ENCODE measurements at regions not wholly inside any gene's neighbourhood (a gene's known extent, or its start where the extent isn't known, plus 50 kb on each side); places are given as distances from the start of the nearest gene placed in this dataset.

GRCh38 chr16:6252541-6252940, 1080.1 kb upstream of the RBFOX1 start:
- TF ChIP-seq RAD21 (IDR thresholded peaks at IDR 0.05; ENCODE audit: low read depth) (no peak), TCF12 (IDR thresholded peaks at IDR 0.05; ENCODE audit: low read depth) (no peak), TAF1 (IDR thresholded peaks at IDR 0.05; ENCODE audit: low read depth) (no peak), EP300 (IDR thresholded peaks at IDR 0.05; ENCODE audit: borderline replicate concordance) (no peak), CEBPB (IDR thresholded peaks at IDR 0.05) (no peak), CREB1 (IDR thresholded peaks at IDR 0.05; ENCODE audit: low read depth) (no peak), MAX (IDR thresholded peaks at IDR 0.05) (no peak), ZBTB7A (IDR thresholded peaks at IDR 0.05; ENCODE audit: low read depth) (no peak), YY1 (IDR thresholded peaks at IDR 0.05; ENCODE audit: low read depth) (no peak), TEAD4 (IDR thresholded peaks at IDR 0.05) (no peak), EGR1 (IDR thresholded peaks at IDR 0.05) (no peak), USF1 (IDR thresholded peaks at IDR 0.05) (no peak), NFIC (IDR thresholded peaks at IDR 0.05) (no peak), REST (IDR thresholded peaks at IDR 0.05; ENCODE audit: low read depth) (no peak), FOXM1 (IDR thresholded peaks at IDR 0.05; ENCODE audit: borderline replicate concordance, low read depth) (no peak)

GRCh38 chr16:6250511-6250910, 1082.1 kb upstream of the RBFOX1 start:
- TF ChIP-seq CREB1 (IDR thresholded peaks at IDR 0.05; ENCODE audit: low read depth) (no peak), TEAD4 (IDR thresholded peaks at IDR 0.05) (no peak), EP300 (IDR thresholded peaks at IDR 0.05; ENCODE audit: borderline replicate concordance) (no peak), YY1 (IDR thresholded peaks at IDR 0.05; ENCODE audit: low read depth) (no peak), TCF12 (IDR thresholded peaks at IDR 0.05; ENCODE audit: low read depth) (no peak), CEBPB (IDR thresholded peaks at IDR 0.05) (no peak), USF1 (IDR thresholded peaks at IDR 0.05) (no peak)

GRCh38 chr16:6249863-6250262, 1082.8 kb upstream of the RBFOX1 start:
- TF ChIP-seq FOXM1 (IDR thresholded peaks at IDR 0.05; ENCODE audit: borderline replicate concordance, low read depth), result no peak
- no peak for TF ChIP-seq CREB1 (IDR thresholded peaks at IDR 0.05; ENCODE audit: low read depth)
- no peak for TF ChIP-seq ZBTB7A (IDR thresholded peaks at IDR 0.05; ENCODE audit: low read depth)
- TF ChIP-seq RAD21 (IDR thresholded peaks at IDR 0.05; ENCODE audit: low read depth), result no peak
- no peak for TF ChIP-seq TAF1 (IDR thresholded peaks at IDR 0.05; ENCODE audit: low read depth)
- TF ChIP-seq CEBPB (IDR thresholded peaks at IDR 0.05), result no peak
- no peak for TF ChIP-seq EGR1 (IDR thresholded peaks at IDR 0.05)
- TF ChIP-seq NFIC (IDR thresholded peaks at IDR 0.05), result no peak
- TF ChIP-seq TCF12 (IDR thresholded peaks at IDR 0.05; ENCODE audit: low read depth), result no peak
- no peak for TF ChIP-seq REST (IDR thresholded peaks at IDR 0.05; ENCODE audit: low read depth)

GRCh38 chr16:6248199-6248598, 1084.4 kb upstream of the RBFOX1 start:
- TF ChIP-seq YY1 (IDR thresholded peaks at IDR 0.05; ENCODE audit: low read depth) (no peak), TAF1 (IDR thresholded peaks at IDR 0.05; ENCODE audit: low read depth) (no peak), TCF12 (IDR thresholded peaks at IDR 0.05; ENCODE audit: low read depth) (no peak), EGR1 (IDR thresholded peaks at IDR 0.05) (no peak), MAX (IDR thresholded peaks at IDR 0.05) (no peak), RAD21 (IDR thresholded peaks at IDR 0.05; ENCODE audit: low read depth) (no peak), REST (IDR thresholded peaks at IDR 0.05; ENCODE audit: low read depth) (no peak), CEBPB (IDR thresholded peaks at IDR 0.05) (no peak), ZBTB7A (IDR thresholded peaks at IDR 0.05; ENCODE audit: low read depth) (no peak), EP300 (IDR thresholded peaks at IDR 0.05; ENCODE audit: borderline replicate concordance) (no peak), CREB1 (IDR thresholded peaks at IDR 0.05; ENCODE audit: low read depth) (no peak), USF1 (IDR thresholded peaks at IDR 0.05) (no peak), TEAD4 (IDR thresholded peaks at IDR 0.05) (no peak), NFIC (IDR thresholded peaks at IDR 0.05) (no peak), FOXM1 (IDR thresholded peaks at IDR 0.05; ENCODE audit: borderline replicate concordance, low read depth) (no peak)

Data from Ishikawa (cell line).